ENCODE measurements at regions not wholly inside any gene's neighbourhood (a gene's known extent, or its start where the extent isn't known, plus 50 kb on each side); places are given as distances from the start of the nearest gene placed in this dataset.
"Not testable (repeated sequence)": the region's sequence is repeated elsewhere in the genome, so short reads cannot be mapped to it uniquely, and the experiment has no call there.

DNA sequence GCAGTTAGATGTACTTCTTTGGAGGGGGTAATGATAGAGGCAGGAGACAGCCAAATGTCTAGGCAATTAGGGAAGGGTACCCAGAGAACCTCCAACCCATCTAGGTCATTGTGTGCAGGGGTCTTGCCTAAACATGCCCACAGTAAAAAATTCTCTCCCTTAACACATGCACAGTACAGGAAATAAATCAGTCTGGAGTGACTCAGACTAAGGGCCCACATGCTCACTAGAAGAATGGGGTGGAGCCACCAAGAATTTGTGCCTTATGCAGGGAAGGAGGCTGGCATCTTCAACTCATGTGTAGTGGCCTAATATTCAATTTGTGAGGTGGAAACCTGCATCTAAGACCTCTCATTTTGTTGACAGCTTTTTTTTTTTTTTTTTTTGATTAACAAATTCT, 945.3 kb upstream of the GRIA3 start:
- no peak for DNase-seq

DNA sequence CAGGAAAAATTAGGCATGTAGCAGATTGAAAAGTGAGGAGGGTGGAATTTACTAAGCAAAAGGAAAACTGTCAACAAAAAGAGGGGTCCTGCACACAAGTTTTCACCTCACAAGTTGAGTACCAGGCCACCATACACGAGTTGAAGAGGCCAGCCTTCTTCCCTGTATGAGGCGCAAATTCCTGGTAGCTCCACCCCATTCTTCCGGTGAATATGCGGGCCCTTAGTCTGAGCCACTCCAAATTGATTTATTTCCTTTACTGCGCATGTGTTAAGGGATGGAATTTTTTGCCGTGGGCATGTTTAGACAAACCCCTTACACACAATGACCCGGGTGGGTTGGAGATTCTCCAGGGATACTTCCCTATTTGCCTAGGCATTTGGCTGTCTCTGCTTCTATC, 942.1 kb upstream of the GRIA3 start:
- no peak for DNase-seq

DNA sequence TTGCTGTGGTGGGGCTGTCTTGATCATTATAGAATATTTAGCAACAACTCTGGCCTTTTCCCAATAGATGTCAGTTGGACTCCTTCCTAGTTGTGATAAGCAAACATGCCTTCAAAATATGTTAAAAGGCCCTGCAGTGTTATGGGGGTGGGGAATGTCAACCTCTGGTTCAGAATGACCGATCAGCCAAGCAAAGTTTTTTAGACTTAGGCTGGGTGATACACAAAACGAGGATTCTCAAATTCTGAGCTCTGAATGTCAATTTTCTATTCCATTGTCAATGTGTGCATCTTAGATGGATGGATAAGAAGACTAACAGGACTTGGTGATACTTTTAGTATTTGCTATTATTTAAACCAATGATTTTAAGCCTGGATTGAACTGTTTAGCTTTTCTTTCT, 940.0 kb upstream of the GRIA3 start:
- no peak for DNase-seq

DNA sequence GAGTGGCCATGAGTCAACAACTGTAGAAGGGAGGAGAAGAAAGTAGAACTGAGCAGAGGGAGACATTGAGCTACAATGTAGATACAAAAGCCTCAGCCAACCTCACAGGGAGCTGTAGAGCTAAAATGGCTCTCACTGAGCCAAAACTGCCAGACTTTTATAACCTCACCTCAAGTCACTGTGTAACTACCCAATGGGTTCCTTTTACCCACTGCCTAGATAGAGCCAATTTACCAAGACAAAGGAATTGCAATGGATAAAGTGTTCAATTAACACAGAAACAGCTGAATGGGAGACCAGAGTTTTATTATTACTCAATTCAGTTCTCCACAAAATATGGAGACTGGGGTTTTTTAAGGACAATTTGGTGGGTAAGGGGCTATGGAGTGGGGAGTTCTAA, 938.9 kb upstream of the GRIA3 start:
- no peak for DNase-seq

DNA sequence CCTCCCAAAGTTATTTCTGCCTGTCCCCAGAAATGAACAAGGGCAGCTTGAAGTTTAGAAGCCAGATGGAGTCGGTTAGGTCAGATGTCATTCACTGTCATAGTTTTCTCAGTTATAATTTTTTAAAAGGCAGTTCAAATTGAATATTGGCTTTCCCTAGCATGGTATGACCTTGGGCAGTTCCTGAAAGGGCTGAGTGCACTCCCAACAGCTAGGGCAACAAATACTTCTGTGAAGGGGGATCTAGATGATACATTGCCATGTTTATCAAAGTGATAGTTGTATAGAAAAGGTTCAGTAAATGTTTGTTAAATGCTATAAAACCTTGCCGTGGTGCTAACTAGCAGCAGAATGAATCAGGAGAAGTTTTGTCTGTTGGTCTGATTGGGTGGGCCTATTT, 938.1 kb upstream of the GRIA3 start:
- no peak for DNase-seq

DNA sequence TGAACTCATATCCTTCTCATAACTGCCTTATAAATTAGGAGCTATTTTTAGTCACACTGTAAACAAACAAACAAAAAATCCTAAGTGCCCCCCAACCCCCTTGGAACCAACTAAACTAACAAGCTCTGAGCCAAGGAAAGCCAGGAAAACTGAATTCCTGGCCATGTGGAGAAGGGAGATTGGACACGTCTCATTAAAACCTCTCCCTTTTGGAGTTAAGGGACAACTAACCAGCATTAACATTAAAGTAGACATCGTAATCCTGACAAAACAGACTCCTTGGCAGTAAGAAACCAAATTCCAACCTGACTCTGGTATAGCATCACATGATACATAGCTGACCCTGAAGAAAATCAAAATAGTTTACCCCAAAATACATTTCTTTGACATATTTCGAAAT, 937.1 kb upstream of the GRIA3 start:
- no peak for DNase-seq

DNA sequence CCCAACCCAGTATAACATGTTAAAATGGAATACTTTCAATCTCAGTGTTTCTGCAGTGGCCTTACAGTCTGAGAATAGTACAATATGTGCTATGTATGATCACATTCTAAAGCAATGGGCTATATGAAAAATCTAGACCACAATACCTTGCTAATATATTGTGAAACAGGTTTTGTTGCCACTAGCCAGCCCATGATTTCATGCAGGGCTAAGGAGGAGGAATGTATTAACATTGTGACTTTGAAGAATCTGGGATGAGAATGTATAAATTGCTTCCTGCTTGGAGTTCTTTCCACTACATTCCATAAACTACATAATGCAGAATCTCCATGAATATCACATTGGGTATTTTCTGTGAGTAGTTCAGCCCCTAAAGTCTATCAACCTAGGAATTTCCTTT, 935.4 kb upstream of the GRIA3 start:
- DNase-seq: no peak

DNA sequence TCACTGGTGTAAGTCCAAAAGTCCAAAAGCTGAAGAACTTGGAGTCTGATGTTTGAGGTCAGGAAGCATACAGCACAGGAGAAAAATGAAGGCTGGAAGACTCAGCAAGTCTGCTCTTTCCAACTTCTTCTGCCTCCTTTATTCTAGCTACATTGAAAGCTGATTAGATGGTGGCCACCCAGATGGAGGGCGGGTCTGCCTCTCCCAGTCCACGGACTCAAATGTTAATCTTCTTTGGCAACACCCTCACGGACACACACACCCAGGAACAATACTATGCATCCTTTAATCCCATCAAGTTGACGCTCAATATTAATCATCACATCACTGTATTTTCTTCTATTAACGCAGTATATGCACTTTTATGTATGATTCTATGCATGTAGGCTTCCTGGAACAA, 931.6 kb upstream of the GRIA3 start:
- DNase-seq: no peak

DNA sequence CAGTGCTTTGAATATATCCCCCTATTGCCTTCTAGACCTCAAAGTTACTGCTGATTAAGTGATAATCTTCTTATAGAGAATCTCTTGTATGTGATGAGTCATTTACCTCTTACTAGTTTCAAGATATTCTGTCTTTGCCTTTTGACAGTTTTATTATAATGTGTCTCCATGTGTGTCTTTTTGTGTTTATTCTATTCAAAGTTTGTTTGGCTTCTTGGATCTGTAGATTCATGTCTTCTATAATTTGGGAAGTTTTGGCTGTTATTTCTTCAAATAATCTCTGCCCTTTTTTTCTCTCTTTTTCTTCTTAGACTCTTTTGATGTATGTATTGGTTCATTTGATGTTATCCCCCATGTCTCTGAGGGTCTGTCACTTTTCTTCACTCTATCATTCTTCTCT, 915.7 kb upstream of the GRIA3 start:
- no peak for DNase-seq

DNA sequence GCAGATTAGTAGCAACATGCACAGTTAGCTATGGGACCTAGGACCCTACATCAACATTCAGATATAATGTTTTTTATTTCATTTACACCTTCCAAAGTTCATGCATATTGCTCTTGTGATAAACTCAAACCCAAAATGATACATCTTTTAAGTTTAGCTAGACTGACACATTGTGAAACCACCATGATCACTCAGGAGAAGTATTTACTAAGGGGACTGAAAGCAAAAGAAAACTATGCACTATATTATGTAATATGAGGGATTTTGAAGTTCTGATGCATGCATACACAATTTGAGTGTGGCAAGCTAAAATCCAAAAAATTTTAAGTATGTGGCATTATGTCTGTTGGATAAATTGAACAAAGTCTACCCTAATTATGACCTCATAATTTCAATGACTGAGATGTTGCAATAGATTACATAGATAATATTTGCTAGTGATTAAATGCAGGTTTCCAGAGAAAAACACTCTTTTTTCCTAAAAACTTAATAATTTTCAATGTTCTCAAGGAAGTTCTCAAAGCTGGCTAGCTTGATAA, 914.8 kb upstream of the GRIA3 start:
- DNase-seq: no peak

DNA sequence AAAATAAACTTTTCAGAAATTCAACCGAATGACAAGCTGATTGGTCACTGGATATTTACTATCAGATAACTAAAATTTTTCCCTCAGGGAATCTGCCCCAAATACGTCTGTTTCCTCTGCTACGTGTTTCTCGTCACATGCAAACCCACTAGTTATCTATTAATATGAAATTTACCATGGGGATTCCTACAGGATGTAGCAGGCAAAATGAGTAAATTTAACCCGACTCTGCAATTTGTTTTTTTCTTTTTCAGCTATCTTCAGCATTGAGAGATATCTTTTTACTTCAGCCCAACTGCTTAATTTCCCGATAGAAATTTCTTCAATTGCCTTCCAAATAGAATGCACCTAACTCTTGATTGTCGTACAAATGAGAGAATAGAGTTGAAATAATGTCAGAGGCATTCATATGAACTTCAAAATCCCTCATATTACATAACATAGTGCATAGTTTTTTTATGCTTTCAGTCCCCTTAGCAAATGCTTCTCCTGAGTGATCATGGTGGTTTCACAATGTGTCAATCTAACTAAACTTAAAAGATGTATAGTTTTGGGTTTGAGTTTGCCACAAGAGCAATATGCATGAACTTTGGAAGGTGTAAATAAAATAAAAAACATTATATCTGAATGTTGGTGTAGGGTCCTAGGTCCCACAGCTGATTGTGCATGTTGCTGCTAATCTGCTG, 913.1 kb upstream of the GRIA3 start:
- no peak for DNase-seq

DNA sequence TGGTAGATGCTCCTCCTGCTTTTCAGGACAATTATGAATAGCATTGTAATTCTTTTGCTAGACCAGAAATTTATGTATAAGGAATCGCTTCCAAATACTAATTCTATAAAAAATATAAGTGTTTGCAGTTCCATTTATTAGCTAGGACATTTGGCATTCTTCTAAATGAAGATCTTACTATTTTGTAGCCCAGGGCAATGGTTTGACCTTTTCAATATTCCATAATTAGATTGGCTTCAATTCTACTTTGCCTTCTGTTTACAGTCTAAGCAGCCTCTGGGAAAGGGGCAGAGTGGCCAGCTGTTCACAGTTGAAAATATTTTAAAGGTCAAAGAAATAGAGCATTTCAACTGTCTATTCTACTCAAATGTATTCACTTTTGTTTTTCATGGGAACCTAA, 912.1 kb upstream of the GRIA3 start:
- DNase-seq: no peak

DNA sequence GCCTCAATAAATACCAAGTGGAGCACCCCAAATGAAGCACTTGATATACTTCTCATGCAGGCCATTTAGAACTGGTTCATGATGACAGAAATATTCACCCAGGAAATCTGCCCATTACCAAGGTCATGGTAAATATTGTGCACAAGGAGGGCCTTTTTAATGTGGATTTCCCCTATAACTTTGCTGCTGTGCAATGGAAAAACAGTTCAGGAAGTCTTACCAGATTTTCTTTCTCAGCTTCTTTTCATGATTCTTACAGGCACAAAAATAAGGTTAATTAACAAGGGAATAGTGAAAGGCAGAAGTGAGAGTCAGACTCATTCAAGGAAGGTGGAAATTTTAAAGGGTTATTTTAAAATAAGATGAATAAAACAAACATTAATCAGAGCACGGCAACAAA, 904.3 kb upstream of the GRIA3 start:
- no peak for DNase-seq

DNA sequence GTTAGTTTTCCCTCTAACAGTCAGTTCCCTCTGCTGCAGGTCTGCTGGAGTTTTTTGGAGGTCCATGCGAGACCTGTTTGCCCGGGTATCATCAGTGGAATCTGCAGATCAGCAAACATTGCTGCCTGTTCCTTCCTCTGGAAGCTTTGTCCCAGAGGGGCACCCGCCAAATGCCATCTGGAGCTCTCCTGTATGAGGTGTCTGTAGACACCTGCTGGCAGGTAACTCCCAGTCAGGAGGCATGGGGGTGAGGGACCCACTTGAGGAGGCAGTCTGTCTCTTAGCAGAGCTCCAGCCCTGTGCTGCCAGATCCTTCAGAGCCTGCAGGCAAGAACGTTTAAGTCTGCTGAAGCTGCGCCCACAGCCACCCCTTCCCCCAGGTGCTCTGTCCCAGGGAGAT, 884.3 kb upstream of the GRIA3 start:
- not testable (repeated sequence) for DNase-seq

DNA sequence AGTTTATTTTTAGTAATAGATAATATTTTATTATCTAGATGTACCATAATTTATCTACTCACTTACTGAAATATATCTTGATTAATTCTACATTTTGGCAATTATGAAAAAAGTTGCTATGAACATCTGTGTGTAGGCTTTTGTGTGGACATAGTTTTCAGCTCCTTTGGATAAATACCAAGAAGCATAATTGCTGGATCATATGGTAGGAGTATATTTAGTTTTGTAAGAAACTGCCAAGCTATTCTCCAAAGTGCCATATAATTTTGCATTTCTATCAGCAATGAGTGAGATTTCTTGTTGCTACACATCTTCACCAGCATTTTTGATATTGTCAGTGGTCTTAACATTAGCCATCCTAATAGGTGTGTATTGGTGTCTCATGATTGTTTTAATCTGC, 882.6 kb upstream of the GRIA3 start:
- DNase-seq: no peak

DNA sequence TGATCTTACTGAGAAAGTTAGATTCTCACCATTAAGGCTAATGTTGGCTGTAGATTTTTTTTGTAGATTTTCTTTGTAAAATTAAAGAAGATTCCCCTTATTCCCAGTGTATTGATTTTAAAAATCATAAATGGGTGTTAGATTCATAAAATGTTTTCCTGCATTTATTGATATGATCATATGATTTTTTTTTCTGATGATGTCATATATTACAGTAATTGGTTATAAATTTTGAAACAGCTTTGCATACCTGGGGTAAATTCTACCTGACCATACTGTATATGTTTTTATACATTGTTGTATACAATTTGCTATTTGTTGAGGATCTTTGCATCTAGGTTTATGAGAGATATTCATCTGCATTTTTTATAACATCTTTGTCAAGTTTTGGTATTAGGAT, 880.3 kb upstream of the GRIA3 start:
- no peak for DNase-seq

DNA sequence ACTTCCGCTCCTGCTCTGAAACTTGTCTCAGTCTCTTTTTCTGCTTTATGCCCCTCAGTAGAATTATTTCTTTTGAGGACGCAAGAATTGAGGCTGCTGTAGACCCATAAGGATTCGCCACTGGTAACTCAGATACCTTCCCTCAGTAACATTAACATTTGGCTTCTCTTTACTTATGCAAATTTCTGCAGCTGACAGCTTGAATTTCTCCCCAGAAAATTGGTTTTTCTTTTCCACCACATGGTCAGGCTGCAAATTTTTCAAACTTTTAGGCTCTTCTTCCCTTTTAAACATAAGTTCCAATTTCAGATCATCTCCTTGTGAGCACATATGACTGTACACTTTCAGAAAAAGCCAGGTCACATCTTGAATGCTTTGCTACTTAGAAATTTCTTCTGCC, 839.3 kb upstream of the GRIA3 start:
- DNase-seq: no peak

DNA sequence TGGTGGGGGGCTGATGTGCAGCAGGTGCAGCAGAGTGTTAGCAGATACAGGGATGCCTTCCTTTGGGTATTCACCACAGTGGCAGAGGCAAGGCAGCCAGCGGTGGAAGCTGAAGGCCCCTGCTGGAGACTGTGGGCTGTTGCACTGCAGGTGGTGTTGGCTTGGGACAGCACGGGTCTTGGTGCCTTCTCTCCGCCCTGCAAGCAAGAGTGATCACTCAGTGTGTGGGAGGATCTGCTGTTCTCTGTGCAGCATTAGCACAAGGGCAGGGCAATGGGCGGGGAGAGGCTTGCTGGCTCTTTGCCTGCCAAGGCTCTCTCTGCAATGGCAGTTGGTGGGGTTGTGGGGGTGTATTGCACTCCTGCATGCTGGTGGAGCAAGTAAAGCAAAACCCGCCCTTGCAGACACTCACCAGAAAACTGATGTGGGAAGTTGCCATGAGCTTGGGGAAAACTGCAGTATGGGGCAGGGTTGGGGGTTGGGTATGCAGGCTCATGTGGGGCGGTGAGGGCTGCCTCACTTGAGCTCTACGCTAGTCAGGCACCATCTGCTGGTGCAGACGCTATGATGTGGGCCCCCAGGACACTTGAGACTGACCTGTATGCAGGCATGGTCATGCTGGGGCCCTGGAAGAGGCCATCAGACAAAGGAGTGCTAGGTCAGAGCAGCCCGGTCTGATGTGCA, 820.8 kb upstream of the GRIA3 start:
- DNase-seq: no peak

DNA sequence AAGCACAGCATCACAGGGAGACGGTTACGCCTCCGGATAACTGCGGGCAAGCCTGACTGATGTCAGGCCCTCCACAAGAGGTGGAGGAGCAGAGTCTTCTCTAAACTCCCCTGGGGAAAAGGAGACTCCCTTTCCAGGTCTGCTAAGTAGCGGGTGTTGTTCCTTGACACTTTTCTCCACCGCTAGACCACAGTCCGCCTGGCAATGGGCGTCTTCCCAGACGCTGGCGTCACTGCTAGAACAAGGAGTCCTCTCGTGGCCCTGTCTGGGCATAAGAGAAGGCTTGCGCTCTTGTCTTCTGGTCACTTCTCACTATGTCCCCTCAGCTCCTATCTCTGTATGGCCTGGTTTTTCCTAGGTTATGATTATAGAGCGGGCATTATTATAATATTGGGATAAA, 808.5 kb upstream of the GRIA3 start:
- not testable (repeated sequence) for DNase-seq

DNA sequence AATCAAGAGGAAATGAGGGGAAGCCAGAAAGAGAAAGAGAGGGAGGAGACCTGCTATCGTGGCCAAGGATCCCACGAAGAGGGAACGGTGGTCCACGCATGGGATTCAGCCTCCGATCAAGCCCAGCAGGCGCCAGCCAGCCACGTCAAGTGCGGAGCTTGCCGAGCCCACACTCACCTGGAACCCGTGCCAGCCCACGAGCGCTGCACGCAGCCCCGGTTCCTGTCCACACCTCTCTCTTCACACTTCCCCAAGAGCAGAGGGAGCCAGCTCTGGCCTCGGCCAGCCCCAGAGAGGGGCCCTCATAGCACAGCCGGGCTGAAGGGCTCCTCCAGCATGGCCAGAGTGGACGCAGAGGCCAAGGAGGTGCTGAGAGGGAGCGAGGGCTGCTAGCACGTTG, 795.1 kb upstream of the GRIA3 start:
- DNase-seq: no peak

DNA sequence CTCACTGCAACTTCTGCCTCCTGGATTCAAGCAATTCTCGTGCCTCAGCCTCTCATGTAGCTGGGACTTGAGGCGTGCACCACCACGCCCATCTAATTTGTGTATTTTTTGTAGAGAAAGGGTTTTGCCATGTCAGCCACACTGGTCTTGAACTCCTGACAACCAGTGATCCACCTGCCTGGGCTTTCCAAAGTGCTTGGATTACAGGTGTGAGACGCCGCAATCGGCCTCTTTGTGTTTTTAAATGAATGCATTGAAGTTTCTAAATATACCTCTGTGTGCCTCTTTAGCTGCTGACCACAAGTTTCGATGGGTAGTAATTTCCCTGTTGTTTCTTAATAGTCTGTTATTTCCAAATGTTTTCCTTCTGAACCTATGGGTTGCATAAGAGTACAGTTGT, 765.3 kb upstream of the GRIA3 start:
- DNase-seq: no peak

DNA sequence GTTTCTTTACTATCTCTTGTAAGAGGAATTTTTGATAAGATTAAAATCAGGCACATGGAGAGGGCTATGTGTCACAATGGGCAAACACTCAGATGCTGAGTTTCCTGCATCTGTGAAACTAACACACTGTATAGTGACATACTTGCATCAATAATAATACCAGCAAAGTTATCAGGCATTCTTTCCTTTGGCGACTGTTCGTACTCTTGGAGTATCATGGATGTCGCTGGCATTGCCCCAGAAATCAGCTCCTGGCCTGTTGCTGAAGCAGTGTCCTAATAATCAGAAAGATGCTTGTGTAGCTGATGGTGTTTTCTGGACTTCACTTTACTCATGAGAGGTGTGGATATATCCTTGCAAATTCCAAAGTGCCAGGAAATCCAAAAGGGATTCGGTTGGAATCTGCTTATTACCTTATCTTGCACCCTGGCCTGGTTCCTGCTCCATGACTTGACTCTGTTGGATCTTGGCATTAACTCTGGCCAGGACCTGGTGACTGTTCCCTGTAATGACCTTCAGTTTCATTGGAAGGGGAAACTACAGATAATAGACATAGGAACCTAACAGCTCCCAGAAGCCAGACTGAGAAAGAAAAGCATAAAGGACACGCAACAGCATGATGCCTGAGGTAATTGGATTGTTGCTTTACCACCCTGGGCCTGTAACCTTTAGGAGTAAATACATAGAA, 762.5 kb upstream of the GRIA3 start:
- DNase-seq: no peak

DNA sequence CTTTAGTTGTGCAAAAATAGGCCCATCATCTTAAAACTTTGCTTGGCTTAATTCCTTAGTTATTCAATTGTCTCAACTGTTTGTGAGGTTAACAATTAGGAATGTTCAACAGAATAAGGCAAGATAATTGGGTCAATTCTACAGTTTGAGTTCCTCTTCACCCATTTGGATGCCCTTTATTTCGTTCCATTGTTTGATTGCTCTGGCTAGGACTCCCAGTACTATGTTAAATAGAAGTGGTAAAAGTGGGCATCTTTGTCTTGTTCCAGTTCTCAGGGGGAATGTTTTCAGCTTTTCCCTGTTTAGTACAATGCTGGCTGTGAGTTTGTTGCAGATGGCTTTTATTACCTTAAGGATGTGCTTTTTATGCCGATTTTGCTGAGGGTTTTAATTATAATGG, 761.5 kb upstream of the GRIA3 start:
- DNase-seq: no peak

DNA sequence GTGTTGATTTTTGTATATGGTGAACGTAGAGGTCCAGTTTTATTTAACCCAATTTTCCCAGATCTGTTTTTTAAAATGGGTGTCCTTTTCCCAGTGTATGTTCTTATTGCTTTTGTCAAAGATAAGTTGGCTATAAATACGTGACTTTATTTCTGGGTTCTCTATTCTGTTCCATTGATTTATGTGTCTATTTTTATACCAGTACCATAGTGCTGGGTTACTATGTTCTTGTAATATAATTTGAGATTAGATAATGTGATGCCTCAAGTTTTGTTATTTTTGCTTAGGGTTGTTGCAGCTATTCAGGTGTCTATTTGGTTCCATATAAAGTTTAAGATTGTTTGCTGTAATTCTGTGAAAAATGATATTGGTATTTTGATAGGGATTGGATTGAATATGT, 749.1 kb upstream of the GRIA3 start:
- no peak for DNase-seq

Measured in stimulated activated CD4-positive, alpha-beta T cell treated with anti-CD3 and anti-CD28 coated beads, Interleukin-12 subunit alpha, Interleukin-12 subunit beta, amount 100 ng/mL, for 4 hours (primary cell).